Colonic mucosa (tissue), 4 donors: ENCODE measurements at regions not wholly inside any gene's neighbourhood (a gene's known extent, or its start where the extent isn't known, plus 50 kb on each side); places are given as distances from the start of the nearest gene placed in this dataset.
"Not testable (repeated sequence)": the region's sequence is repeated elsewhere in the genome, so short reads cannot be mapped to it uniquely, and the experiment has no call there.

Experiments
- DNase-seq: peaks from one replicate; pipeline ENCODE4 v3.0.0-alpha.2; 2020
- H3K27ac ChIP-seq: fragments of 200-600 bp; one replicate; pipeline ENCODE4 v1.8.0; 2021
- H3K27me3 ChIP-seq: fragments of 200-600 bp; one replicate; pipeline ENCODE4 v1.8.0; 2021
- H3K36me3 ChIP-seq: fragments of 200-600 bp; one replicate; pipeline ENCODE4 v1.8.0; 2021
- H3K4me1 ChIP-seq: fragments of 200-600 bp; one replicate; pipeline ENCODE4 v1.8.0; 2021; ENCODE audit warnings: mild to moderate bottlenecking
- H3K4me3 ChIP-seq: fragments of 200-600 bp; one replicate; pipeline ENCODE4 v1.8.0; 2021
- H3K9ac ChIP-seq, 2 donors: one replicate each; pipeline ENCODE4 v1.7.0; 2013; ENCODE audit warnings: control low read depth in 2 of 2, low read depth in 2 of 2, low read length in 2 of 2
- H3K9me3 ChIP-seq: fragments of 200-600 bp; one replicate; pipeline ENCODE4 v1.8.0; 2021
- intact Hi-C: fragments of 100-400 bp; cut with DNase I; formaldehyde crosslinking; loops from one replicate; pipeline ENCODE4 v1.14.1; 2022
- TF ChIP-seq, protein P1 (sequence below): fragments of 200-600 bp; IDR thresholded peaks from one replicate; pipeline ENCODE4 v1.8.0; 2022; ENCODE audit warnings: antibody characterized with exemption, mild to moderate bottlenecking
- donor health status: healthy.
- donor health status: DM: no; HTN: no; CAD: no.
- donor health status: DM: no; HTN: no; CAD: no.

GRCh38 chr10:105733924-105734323, 1092.8 kb downstream of the SORCS3 start:
- TF ChIP-seq, protein P1, sequence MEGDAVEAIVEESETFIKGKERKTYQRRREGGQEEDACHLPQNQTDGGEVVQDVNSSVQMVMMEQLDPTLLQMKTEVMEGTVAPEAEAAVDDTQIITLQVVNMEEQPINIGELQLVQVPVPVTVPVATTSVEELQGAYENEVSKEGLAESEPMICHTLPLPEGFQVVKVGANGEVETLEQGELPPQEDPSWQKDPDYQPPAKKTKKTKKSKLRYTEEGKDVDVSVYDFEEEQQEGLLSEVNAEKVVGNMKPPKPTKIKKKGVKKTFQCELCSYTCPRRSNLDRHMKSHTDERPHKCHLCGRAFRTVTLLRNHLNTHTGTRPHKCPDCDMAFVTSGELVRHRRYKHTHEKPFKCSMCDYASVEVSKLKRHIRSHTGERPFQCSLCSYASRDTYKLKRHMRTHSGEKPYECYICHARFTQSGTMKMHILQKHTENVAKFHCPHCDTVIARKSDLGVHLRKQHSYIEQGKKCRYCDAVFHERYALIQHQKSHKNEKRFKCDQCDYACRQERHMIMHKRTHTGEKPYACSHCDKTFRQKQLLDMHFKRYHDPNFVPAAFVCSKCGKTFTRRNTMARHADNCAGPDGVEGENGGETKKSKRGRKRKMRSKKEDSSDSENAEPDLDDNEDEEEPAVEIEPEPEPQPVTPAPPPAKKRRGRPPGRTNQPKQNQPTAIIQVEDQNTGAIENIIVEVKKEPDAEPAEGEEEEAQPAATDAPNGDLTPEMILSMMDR: no peak
- no peak overlapping the region for H3K27ac ChIP-seq
- H3K9ac ChIP-seq: no peak overlapping the region
- no peaks in the 10 kb centered on the region for H3K36me3 ChIP-seq
- H3K27me3 ChIP-seq: no peaks in the 10 kb centered on the region
- no peaks in the 10 kb centered on the region for H3K4me1 ChIP-seq
- H3K4me3 ChIP-seq: no peak overlapping the region
- no peaks in the 10 kb centered on the region for H3K9me3 ChIP-seq
- DNase-seq: no peak
- intact Hi-C loops: no loop called here

GRCh38 chr10:105729428-105729827, 1088.3 kb downstream of the SORCS3 start:
- DNase-seq: no peak
- H3K4me3 ChIP-seq: no peak overlapping the region
- no peak overlapping the region for H3K27ac ChIP-seq
- intact Hi-C loops: no loop called here
- no peaks in the 10 kb centered on the region for H3K4me1 ChIP-seq
- TF ChIP-seq, protein P1: no peak
- no peak overlapping the region for H3K9ac ChIP-seq
- no peaks in the 10 kb centered on the region for H3K36me3 ChIP-seq
- no peaks in the 10 kb centered on the region for H3K9me3 ChIP-seq
- H3K27me3 ChIP-seq: no peaks in the 10 kb centered on the region

DNA sequence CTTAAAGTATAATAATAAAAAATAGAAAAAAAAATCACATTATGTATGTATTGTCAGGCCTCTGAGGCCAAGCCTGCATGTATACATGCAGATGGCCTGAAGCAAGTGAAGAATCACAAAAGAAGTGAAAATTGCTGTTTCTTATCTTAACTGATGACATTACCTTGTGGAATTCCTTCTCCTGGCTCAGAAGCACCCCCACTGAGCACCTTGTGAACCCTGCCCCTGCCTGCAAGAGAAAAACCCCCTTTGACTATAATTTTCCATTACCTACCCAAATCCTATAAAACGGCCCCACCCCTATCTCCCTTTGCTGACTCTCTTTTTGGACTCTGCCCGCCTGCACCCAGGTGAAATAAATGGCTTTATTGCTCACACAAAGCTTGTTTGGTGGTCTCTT, 1086.5 kb downstream of the SORCS3 start:
- peak; percentile 23 for DNase-seq
- H3K4me3 ChIP-seq, H3K9ac ChIP-seq, H3K4me1 ChIP-seq, H3K36me3 ChIP-seq, H3K27ac ChIP-seq, intact Hi-C loops, H3K9me3 ChIP-seq, H3K27me3 ChIP-seq: not testable (repeated sequence)

DNA sequence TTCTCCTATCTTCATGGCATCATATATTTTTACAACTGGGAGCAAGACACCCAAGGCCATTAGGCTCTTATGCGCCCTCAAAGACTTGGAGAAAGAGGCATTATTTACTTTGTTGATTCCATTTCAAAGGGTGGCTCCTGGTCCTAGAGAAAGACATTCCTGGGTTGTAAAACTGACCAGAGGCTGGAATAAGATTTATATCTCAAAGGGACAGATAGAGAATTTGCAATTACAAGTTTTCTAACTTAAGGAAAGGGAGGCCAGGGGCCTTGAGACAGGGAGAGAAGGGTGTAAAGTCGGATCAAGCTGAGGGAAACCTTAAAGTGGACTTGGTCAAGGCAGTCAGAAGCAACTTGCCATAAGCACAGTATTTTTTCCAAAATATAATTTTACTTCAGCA, 1086.0 kb downstream of the SORCS3 start:
- Histone ChIP-seq H3K27me3 (no peaks in the 10 kb centered on the region), H3K4me3 (no peak overlapping the region), H3K27ac (no peak overlapping the region), H3K36me3 (no peaks in the 10 kb centered on the region), H3K4me1 (no peaks in the 10 kb centered on the region), H3K9ac (no peak overlapping the region), H3K9me3 (no peaks in the 10 kb centered on the region)
- no peak for DNase-seq
- intact Hi-C loops: no loop called here
- TF ChIP-seq, protein P1: no peak

DNA sequence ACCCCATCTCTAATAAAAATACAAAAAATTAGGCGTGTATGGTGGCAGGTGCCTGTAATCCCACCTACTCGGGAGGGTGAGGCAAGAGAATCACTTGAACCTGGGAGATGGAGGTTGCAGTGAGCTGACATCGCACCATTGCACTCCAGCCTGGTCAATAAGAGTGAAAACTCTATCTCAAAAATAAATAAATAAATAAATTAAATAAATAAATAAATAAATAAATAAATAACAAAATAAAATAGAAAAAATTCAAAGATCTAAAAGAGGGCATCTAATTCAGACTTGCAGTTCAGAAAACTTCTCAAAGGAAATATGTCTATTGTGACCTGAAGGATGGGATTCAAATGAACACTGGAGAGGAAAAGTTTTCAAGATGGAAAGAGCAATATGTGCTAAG, 1085.1 kb downstream of the SORCS3 start:
- H3K27me3 ChIP-seq: no peaks in the 10 kb centered on the region
- TF ChIP-seq, protein P1: no peak
- DNase-seq: no peak
- H3K9ac ChIP-seq: no peak overlapping the region
- H3K9me3 ChIP-seq: no peaks in the 10 kb centered on the region
- no peak overlapping the region for H3K4me3 ChIP-seq
- H3K36me3 ChIP-seq: no peaks in the 10 kb centered on the region
- intact Hi-C loops: no loop called here
- no peak overlapping the region for H3K27ac ChIP-seq
- no peaks in the 10 kb centered on the region for H3K4me1 ChIP-seq

- no peak overlapping the region for H3K27ac ChIP-seq
- no peaks in the 10 kb centered on the region for H3K4me1 ChIP-seq
- no peak overlapping the region for H3K4me3 ChIP-seq
- H3K9me3 ChIP-seq: no peaks in the 10 kb centered on the region
- H3K27me3 ChIP-seq: no peaks in the 10 kb centered on the region
- no peak overlapping the region for H3K9ac ChIP-seq
- no peak for DNase-seq
- TF ChIP-seq, protein P1: no peak
- no peaks in the 10 kb centered on the region for H3K36me3 ChIP-seq
- intact Hi-C loops: no loop called here
These were observed 1083.9 kb downstream of the SORCS3 start for GRCh38 chr10:105725007-105725406.
